ENCODE measurements at regions not wholly inside any gene's neighbourhood (a gene's known extent, or its start where the extent isn't known, plus 50 kb on each side); places are given as distances from the start of the nearest gene placed in this dataset.

DNA sequence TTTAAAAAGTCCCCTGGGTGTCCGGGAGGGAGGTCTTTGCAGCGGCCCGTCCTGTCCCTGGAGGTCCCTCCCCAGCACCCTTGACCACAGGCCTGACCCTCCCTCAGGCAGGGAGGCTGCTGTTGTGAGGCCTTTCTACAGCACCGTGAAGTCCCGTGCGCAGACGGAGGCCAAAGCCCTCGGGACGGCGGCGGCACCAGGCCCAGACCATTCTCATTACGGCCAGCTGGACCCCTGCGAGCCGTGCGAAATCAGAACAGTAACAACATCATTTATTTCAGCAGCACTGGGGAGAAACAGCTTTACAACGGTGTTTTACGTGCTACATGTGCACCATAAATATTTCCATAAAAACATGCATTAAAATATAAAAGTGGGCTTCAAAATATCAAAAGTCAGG, 101.4 kb upstream of the ACTRT2 start:
- no peak for DNase-seq

DNA sequence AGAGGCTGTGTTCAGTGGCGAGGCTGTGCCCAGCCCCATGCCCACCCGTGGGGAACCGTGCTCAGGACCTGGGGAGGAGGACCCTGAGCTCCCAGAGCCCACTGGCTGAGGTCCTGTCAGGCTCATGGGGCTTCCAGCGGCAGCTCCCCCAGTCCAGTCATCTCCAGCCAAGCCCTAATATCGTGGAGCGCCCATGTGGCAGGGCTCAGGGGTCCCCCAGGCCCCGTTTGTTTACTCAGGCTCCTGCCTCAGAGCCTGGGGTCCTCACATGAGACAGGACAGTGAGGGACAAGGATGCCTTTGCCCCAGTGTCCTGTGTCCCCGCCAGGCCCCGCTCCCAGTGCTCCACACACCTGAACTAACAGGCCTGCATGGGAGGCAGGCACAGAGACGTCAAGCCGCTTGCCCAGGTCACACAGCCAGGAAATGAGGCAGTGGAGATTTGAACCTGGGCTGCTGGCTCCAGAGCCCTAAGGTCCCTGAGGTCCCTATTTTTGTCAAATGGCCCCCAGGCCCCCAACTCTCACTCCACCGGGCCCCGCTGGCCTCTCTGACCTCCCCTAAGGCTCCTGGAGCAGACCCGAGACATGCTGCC, 100.7 kb upstream of the ACTRT2 start:
- no peak for DNase-seq

DNA sequence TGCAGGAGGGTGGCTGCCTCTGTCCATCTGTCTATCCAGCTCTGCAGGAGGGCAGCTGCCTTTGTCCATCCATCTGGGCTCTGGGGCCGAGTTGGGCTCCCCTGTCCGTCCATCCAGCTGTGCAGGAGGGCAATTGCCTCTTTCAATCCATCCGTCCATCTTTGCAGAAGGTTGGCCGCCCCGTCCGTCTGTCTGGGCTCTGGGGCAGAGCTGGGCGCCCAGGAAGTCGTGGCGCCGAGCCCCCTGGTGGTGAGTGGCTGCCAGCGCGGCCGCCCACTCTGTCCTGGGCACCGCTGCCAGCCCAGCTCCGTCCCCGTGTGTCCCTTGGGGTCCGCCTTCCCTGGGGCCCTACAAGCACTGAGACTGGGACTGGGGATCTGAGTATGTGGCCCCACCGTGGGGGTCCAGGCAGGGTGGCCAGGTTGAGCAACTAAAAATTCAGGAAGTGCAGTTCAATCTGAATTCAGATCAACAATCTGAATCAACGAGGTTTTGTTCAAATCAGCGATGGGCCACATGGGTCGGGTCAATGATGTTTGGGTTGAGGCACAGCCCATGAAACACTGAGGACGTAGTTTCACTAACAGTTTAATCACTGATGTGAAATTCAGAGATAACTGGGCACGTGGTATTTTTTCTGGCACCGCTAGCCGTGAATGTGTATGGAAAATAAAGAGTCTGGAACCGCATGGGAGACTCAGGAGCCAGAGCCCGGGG, 99.1 kb upstream of the ACTRT2 start:
- DNase-seq = no peak

DNA sequence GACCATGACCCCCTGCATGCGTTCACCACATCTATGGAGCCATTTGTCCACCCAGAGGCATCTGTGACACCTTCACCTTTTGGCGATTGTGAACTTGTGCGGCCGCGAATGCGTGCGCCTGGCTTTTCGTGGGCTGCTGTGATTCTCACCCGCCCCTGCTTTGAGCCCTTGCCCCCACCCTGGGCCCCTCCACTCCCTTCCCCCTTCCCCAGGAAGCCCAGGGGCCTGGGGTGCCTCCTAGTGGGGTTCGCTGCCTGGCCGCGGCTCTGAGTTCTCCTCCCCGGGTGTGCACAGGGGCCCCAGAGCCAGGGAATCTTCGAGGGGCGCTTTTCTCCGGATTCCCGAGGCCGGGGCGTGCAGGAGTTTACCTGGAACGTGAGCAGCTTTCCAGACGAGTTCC, 97.9 kb upstream of the ACTRT2 start:
- no peak for DNase-seq

DNA sequence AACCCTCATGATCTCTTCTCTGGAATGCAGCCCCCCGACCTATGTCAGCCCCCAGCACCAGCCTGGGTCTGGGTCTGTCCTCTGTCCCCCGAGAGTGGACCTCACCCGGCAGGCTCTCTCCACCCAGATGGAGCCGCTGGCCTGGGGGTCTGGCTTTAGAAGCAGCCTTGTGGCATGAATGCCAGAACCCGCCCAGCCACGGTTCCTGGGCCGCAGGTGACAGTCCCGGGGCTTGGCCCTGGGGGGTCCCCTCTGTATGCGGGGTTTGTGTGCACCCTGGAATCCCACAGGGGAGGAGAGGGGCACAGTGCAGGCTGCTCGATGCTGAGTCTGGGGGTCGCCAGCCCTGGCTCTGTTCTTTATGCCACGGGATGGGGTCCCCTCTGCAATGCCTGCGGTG, 96.0 kb upstream of the ACTRT2 start:
- no peak for DNase-seq

DNA sequence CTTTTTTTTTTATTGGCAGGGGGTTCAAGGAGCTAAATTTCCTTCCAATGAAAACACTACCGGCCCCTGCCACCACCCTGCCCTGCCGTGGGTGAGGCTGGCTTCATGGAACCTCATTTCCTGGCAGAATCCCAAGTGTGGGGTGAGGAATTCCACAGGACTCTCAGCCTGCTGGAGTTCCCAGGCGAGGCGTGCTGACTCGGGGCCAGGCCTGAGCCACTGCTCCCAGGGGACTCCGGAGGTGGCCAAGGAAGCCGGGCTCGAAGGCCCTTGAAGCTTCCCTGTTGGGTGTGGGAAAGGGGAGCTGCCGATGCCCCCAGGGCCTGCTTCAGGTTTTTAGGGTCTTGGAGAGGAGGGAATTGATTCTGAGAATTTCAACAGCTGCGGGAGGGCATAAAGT, 95.3 kb upstream of the ACTRT2 start:
- DNase-seq = no peak

DNA sequence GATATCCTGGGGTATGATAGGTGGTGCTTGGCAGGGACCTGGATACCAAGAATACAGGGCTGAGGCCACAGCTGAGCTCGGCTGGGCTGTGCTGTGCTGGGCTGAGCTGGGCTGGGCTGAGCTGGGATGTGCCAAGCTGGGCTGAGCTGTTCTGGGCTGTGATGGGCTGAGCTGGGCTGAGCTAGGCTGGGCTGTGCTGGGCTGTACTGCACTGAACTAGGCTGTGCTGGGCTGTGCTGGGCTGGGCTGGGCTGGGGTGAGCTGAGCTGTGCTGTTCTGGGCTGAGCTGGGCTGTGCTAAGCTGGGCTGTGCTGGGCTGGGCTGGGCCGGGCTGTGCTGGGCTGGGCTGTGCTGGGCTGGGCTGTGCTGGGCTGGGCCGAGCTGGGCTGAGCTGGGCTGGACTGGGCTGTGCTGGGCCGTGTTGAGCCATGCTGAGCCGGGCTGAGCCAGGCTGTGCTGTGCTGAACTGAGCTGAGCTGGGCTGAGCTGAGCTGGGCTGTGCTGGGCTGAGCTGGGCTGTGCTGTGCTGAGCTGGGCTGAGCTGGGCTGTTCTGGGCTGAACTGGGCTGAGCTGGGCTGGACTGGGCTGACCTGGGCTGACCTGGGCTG, 94.7 kb upstream of the ACTRT2 start:
- DNase-seq = no peak

DNA sequence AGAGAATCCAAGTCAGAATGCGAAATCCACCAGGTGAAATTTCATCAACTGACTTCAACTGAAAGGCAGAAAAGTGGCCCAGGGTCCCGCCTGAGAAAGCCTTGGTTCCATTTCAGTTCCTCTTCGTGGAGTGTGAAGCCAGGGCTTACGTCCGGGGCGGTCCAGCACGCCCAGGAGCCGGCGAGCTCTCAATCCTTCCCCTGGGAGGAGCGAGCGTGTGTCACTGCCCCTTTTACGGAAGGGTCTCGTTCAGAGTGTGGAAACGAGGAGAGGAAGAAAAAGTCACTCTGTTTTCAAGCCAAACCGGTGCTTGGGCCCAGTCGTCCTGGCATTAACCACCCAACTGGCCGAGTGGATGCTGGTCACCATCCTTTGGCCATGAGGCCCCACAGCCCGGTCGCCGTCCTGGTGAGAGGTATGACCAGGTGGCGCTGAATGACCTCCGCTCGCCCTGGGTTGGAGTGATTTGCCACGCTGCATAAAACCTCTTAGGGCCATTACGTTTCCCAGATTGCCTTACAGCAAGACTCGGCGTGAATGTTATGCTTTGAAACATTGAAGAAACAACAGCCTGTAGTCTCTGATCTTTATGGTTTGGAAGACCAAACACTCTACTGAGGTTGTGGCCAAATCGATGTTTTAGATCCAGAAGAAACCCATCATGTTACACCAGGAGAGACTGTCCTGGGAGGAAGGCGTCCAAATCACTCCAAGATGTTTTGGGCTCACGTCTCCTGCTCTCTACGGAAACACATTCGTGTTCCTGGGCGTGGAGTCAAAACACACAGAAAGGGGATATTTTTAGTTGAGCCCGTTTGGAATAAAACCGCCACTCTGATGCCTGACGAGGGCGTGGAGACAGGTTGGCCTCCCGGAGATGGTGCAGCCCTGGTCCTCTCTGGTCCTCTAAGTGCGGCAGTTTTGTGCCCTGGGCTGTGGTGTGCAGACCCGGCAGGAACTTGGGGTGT, 93.6 kb upstream of the ACTRT2 start:
- DNase-seq = no peak

DNA sequence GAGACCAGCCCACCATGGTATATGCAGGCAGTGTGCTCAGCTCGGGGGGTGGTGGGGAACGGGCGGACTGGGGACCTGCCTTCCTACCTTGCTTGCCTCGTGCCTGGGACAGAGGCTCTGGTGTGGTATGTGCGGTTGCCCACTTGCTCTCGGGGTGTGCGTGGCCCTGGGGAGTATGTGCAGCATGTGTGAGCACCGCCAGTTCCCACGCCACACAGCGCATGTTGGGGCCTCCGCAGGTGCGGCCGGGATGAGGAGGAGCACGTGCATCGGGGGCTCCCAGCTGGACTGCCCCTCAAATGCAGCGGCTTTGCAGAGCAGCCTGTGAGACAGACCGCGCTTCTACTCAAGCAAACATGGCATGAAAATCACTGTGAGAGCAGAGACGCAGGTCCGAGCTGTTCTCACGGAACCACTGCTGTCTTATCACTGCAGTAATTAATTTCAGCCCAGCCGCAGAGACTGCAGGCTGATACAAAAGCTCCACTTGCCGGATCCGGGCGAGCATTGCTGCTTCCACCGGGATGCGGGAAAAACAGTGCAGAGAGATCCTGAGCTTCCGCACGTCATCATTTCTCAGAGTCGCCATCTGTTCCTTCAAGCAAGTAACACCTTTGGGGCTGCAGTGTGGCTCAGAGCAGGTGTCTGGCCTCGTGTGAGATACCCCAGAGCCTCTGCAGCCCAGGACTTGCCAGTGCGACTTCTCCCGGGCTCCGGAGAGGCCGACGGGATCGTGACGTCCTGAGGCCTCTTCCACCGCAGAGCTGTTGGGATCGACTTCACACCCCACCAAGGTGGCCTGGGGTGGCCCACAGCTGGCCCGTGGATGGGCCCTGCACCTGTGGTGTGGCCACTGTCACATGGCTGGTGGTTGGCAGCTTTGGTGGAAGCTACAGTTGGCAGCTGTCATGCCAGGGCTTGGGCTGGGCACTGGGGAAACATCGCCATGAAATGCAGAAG, 92.6 kb upstream of the ACTRT2 start:
- no peak for DNase-seq

DNA sequence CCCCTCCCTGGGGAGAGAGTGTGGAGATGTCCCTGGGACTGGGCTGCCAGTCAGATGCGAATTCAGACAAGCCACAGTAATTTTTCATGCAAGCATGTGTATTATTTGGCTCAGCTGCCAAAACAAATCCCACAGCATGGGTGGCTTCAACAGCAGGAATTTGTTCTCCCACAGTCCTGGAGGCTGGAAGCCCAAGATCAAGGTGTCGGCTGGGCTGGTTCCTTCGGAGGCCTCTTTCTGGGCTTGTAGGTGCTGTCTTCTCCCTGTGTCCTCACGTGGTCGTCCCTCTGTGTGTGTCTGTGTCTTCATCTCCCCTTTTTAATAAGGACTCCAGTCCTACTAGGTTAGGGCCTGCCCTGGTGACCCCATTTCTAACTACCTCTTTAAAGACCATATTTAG, 91.9 kb upstream of the ACTRT2 start:
- no peak for DNase-seq

DNA sequence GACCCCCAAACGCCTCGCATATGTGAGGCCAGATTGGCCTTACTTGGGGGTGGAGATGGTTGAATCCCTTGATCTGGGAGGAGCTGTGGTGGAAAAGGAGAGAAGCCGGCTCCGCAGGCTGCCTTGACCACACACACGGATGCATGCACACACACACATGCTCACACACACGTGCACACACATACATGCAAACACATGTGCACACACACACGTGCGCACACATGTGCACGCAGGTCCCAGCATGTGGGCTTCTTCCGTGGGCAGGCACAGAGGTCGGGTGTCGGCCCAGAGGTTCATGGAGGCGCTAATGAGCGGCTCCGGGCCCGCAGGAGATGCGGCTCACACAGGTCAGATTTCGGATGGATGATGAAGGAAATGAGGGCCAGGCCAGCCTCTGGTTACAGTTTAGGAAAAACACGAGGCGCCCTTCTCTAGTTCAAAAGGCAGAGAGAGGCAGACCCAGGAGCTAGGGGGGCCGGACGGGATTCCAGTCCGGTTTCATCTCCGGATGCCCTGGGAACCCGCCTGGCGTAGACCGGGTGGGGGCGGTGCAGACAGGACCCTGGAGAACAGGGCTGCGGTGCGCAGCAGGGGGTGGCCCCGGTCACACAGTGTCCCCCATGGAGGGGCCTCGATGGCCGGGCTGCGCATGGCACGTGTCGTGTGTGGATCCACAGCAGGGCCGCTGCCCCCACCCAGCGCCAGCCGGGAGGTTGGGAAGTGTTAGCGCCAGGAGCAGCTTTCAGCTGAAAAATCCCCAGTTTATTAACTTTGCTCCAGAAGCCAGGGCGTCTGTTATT, 91.1 kb upstream of the ACTRT2 start:
- no peak for DNase-seq

DNA sequence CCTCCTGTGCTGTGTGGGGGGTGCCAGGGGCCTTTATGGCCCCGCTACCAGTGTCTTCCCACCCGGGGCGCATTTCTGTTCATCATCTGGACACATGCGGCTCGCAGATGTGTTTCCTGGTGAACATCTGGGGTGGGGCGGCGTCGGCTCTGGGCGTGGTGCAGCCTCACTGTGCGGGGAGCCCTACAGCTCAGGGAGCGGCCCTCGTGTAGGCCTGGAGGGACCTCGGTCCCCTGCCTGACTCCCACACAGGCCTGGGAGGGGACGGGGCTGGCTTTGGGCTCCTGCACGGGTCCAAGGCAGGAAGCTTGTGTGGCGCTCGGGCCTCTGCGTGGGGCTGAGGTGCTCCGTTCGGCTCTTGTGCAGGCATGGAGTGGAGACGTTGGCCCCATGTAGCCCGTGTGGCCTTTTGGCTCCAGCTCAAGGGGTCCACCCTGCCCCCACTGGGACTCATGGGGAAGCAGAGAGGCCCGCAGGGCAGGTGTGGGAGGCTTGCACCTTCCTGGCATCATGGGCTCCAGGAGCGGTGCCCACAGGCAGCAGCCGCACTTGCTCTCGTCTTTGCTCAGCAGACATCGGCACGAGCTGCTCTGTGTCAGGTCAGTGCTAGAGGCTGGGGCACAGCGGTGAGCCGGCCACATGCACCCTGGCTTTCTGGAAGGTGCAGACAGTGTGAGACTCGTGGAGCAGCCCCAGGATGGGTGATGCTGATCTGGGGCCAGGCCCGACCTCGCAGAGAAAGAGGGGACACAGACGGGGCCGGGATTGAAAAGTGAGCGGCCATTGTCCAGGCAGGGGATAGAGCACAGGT, 90.1 kb upstream of the ACTRT2 start:
- DNase-seq = no peak

DNA sequence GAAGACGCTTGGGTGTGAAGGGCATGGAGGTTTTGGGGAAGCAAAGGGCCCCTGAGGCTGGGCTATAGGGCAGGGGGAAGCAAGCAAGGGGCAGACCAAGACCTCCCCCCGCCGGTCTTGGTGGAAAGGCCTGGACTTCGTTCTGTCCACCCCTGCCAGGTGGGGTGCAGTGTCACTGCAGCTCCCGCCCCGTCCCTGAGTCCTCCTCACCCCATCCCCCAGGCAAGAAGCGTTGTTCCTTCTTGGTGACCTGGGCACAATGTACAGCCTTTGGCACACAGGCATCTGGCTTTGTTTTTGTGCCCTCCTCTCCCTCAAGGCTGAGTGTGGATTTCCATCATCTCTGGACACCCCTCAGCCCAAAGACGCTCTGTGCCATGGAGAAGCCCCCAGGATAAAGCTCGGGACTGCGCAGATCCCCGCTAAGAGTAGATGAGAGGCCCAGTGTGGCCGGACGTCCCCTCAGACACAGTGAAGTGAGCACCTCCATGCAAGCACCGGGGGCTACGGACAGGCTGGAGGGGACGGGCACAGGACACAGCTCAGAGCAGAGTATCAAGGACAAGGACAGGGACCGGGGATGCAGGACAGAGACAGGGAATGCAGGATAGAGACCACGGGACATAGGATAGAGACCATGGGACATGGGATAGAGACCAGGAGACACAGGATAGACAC, 89.4 kb upstream of the ACTRT2 start:
- no peak for DNase-seq

DNA sequence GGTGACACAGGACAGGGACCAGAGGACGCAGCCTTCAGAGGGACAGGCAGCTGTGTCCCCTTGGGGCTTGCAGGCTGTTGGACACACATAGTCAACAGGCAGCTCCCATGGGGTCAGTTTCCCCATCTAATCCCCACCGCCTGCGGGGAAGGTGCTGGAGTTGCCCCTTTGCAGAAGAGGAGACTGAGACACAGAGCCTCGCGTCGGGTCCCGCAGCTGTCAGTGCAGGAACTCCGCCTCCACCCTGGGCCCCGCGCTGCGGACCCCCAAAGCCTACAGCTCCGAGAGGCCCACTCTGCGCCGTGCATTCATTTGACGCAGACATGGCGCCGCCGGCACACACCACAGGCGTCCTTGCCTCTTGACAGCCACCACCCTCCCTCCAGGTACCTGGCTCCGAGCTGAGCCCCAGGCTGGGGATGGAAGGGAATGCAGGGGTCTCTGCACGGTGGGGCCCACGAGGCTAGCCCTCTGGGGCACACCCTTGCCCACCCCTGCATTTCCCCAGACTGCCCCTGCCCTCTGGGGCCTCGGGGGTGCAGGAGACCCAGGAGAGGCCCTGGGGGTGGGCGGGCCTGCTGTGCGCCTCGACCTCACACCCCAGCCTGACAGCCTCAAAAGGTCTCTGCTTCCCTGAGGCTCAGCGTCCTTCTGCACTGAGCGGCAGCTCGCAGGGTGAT, 88.5 kb upstream of the ACTRT2 start:
- no peak for DNase-seq

DNA sequence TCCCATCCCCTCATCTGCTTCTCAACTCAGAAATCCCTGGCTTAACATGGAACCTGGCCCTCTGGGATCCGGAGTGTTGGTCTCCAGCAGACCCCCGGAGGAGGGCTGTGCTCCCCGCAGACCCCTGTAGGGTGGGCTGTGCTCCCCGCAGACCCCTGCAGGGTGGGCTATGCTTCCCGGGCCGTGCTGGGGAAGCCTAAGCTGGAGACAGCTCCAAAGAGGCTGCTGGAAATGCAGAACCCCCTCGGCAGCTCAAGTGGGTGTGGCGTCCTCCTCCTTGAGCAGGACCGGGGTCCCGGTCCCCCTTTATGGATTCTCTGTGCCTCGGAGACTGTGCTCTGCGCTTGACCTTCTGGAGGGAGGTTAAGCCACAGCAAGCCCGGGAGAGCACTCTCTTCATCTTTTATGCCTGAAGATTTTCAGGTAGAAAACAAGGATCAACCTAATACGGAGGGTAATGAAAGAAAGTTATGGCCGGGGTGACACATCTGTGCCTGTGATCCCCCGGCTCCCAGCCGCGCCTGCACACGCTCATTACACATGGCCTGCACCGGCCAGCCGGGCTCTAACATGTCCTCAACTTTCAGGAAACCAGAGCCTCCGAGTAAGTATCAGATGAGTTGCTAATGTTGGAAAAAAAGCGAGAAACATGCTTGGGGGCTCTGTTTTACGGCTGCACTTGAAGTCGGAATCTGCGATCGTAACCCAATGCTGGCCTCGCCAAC, 87.7 kb upstream of the ACTRT2 start:
- DNase-seq = no peak

DNA sequence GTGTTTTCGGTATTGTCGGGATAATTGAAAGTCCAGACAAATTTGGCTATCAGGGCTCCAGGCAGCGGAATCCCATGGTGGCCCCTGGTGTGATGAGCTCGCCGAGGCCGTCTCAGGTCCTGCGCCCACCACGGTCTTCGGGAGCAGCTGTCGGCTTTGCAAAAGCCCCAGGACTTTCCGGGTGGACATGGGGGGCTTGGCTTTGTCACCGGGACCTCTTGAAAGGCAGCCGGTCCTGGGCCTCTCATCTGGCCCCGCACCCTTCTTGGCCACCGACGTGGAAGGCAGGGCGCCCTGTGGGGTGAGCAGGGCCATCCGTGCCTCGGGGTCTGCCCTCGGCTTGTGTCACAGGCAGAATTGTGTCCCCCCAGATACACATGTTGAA, 87.1 kb upstream of the ACTRT2 start:
- no peak for DNase-seq

DNA sequence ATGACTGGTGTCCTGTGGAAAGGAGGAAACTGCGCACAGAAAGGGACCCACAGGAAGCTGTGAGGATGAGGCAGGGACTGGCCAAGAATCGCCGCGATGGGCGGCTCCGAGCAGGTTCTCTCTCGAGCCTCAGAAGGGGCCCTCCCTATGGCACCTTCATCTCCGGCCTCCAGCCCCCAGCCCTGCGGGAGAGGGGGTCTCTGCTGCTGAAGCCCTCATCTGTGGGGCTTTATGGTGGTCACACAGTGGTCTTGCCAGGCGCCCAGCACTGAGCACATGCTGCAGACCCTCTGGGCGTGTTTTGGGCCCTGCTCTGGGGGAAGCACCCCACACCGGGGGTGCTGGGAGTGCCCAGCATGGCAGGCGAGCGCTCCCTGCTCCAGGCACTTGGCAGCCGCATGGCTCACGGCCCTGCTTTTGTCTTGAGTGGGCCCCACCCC, 86.6 kb upstream of the ACTRT2 start:
- no peak for DNase-seq

DNA sequence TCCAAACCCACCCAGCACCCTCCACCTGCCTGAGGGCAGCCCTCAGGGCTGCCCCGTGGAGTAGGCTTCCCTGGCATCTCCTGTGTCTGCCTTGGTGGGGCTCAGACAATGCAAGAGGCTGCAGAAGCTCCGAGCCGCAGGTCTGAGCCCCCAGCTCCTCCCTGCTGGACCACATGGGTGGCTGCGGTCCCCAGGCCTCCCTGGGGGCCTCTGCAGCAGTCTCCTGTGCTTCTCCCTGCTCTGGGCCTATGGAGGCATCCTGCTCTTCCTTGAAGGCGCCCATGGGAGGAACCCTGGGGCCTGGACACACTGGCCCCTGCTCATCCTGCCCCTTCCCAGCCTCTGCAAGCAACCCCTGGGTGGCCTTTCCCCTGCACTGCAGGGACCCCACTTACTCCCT, 86.1 kb upstream of the ACTRT2 start:
- no peak for DNase-seq
